Loucy (cell line): ENCODE measurements at regions not wholly inside any gene's neighbourhood (a gene's known extent, or its start where the extent isn't known, plus 50 kb on each side); places are given as distances from the start of the nearest gene placed in this dataset.

ENCODE experiments used
- EZH2phosphoT487 ChIP-seq: fragments of 200-600 bp; IDR thresholded peaks from 2 replicates; pipeline ENCODE4 v1.6.1; 2018; ENCODE audit warnings: antibody characterized with exemption, mild to moderate bottlenecking, moderate library complexity, borderline replicate concordance
- TF ChIP-seq, protein P1 (sequence below): fragments of 200-600 bp; sonication (generic); conservative IDR thresholded peaks from 2 replicates; pipeline ENCODE4 v1.5.1; 2014; ENCODE audit warnings: mild to moderate bottlenecking, antibody characterized with exemption, low read length

GRCh38 chr3:65194744-65195143 is 506.9 kb upstream of the ADAMTS9 start:
- TF ChIP-seq, protein P1, sequence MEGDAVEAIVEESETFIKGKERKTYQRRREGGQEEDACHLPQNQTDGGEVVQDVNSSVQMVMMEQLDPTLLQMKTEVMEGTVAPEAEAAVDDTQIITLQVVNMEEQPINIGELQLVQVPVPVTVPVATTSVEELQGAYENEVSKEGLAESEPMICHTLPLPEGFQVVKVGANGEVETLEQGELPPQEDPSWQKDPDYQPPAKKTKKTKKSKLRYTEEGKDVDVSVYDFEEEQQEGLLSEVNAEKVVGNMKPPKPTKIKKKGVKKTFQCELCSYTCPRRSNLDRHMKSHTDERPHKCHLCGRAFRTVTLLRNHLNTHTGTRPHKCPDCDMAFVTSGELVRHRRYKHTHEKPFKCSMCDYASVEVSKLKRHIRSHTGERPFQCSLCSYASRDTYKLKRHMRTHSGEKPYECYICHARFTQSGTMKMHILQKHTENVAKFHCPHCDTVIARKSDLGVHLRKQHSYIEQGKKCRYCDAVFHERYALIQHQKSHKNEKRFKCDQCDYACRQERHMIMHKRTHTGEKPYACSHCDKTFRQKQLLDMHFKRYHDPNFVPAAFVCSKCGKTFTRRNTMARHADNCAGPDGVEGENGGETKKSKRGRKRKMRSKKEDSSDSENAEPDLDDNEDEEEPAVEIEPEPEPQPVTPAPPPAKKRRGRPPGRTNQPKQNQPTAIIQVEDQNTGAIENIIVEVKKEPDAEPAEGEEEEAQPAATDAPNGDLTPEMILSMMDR: no peak
- TF ChIP-seq EZH2phosphoT487: no peak
